Skin epidermis (tissue), 12 donors: ENCODE measurements at regions not wholly inside any gene's neighbourhood (a gene's known extent, or its start where the extent isn't known, plus 50 kb on each side); places are given as distances from the start of the nearest gene placed in this dataset.

Experiments
- H3K27ac ChIP-seq, 21 experiments: fragments of 200-600 bp; sonication (generic) in 11 of 21; one replicate each; pipeline ENCODE4 v1.5.0; 2020; ENCODE audit warnings: mild to moderate bottlenecking in 3 of 21, inconsistent platforms in 2 of 21, moderate library complexity in 2 of 21
- H3K4me3 ChIP-seq, 7 experiments: fragments of 200-600 bp; sonication (generic) in 2 of 7; one replicate each; pipeline ENCODE4 v1.5.0; 2020; ENCODE audit warnings: inconsistent platforms in 2 of 7, mild to moderate bottlenecking in 2 of 7, moderate library complexity in 1 of 7

- Histone ChIP-seq H3K4me3 (no peak overlapping the region), H3K27ac (no peak overlapping the region)
These were observed 360.6 kb downstream of the MTRR start for GRCh38 chr5:8229551-8229950.

- Histone ChIP-seq H3K4me3 (no peak overlapping the region), H3K27ac (no peak overlapping the region)
These were observed 361.9 kb downstream of the MTRR start for GRCh38 chr5:8230868-8231267.

- H3K27ac ChIP-seq, result no peak overlapping the region
- no peak overlapping the region for H3K4me3 ChIP-seq
These were observed 364.5 kb downstream of the MTRR start for GRCh38 chr5:8233479-8233878.

GRCh38 chr5:8234179-8234770, 365.3 kb downstream of the MTRR start:
- Histone ChIP-seq H3K27ac (no peak overlapping the region), H3K4me3 (no peak overlapping the region)

GRCh38 chr5:8238080-8238479, 369.1 kb downstream of the MTRR start:
- no peak overlapping the region for H3K27ac ChIP-seq

DNA sequence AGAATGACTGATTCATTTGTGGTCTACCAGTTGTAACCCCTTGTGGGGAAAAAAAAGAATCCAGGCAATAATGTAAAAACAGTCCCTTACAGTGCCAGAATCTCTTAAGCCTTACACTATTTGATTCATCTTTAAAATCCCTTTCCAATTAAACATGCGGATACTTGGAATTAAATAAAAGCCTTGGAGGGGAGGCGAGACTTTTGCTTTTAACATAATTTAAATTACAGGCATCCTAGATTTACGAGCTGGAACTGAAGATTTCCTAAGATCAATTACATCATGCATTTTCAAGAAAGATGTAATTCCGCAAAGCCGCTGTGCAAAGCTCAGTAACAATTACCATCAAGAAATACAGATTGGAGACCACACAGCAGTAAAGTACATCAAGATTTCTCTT, 370.2 kb downstream of the MTRR start:
- no peak overlapping the region for H3K4me3 ChIP-seq
- H3K27ac ChIP-seq, result no peak overlapping the region

More at GRCh38 chr5:8238080-8238479, 369.1 kb downstream of the MTRR start:
- H3K4me3 ChIP-seq, result no peak overlapping the region

GRCh38 chr5:8239646-8240045, 370.7 kb downstream of the MTRR start:
- Histone ChIP-seq H3K4me3 (no peak overlapping the region), H3K27ac (no peak overlapping the region)

GRCh38 chr5:8241076-8241475, 372.1 kb downstream of the MTRR start:
- Histone ChIP-seq H3K4me3 (no peak overlapping the region), H3K27ac (no peak overlapping the region)

DNA sequence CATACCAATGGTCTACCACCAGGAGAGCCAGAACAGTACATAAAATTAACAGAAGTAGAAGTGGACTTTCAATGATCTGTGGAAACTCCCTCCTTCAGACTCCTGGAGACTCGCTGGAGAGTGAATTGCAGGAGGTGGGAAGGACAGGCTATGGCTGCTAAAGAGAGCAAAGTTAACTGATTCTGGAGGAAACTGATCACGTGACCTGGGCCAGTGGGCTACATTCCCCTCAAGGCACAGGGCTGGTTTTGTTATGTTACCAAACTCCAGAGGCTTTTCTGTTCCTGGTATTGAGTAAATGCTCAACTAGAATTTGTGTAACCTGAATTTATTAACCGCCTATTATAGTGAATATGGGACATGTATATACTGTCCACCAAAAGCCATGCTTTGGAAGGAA, 372.6 kb downstream of the MTRR start:
- Histone ChIP-seq H3K4me3 (no peak overlapping the region), H3K27ac (no peak overlapping the region)

- Histone ChIP-seq H3K4me3 (no peak overlapping the region), H3K27ac (no peak overlapping the region)
These were observed 378.3 kb downstream of the MTRR start for GRCh38 chr5:8247049-8247899.

- Histone ChIP-seq H3K4me3 (no peak overlapping the region), H3K27ac (no peak overlapping the region)
These were observed 384.4 kb downstream of the MTRR start for GRCh38 chr5:8253376-8253775.

- H3K4me3 ChIP-seq, result no peak overlapping the region
These were observed 385.7 kb downstream of the MTRR start for GRCh38 chr5:8254674-8255073.

DNA sequence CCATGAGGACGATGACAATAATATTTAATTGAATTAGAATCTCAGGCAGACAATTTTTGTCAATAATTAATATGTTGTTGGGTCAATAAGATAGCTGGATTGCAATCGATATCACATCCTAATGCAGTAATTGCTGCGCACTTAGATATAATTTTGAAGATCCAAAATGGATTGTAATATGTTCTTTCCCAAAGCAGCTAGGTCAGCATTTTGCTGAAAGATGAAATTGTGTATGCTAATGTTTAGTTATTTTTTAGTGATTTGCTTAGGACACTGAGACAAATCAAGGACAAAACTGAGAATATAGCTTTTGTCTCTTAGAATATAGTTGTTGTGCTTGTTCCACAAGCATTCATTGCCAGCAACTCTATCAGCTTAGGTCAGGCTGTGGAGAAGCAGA, 389.9 kb downstream of the MTRR start:
- no peak overlapping the region for H3K27ac ChIP-seq
- no peak overlapping the region for H3K4me3 ChIP-seq

More at GRCh38 chr5:8254674-8255073, 385.7 kb downstream of the MTRR start:
- H3K27ac ChIP-seq, result no peak overlapping the region

DNA sequence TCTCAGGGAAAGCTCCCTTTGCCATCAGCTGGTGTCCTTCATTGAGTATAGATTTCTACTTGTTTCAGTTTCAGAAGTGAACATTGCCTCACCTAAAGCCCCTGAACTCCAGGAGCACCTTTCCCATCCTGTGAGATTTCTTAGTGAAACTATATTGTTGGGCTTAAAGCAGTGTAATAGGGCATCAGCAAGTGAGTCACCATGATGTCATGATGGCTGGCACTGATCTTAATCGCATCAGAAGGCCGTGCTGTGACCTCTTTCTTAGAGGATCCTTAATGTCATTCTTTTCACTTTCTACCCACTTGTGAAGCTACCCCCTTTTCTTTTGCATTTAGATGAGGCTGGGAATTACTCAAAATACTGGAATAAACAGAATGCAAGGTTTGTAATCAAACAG, 401.3 kb downstream of the MTRR start:
- no peak overlapping the region for H3K27ac ChIP-seq
- H3K4me3 ChIP-seq, result no peak overlapping the region

DNA sequence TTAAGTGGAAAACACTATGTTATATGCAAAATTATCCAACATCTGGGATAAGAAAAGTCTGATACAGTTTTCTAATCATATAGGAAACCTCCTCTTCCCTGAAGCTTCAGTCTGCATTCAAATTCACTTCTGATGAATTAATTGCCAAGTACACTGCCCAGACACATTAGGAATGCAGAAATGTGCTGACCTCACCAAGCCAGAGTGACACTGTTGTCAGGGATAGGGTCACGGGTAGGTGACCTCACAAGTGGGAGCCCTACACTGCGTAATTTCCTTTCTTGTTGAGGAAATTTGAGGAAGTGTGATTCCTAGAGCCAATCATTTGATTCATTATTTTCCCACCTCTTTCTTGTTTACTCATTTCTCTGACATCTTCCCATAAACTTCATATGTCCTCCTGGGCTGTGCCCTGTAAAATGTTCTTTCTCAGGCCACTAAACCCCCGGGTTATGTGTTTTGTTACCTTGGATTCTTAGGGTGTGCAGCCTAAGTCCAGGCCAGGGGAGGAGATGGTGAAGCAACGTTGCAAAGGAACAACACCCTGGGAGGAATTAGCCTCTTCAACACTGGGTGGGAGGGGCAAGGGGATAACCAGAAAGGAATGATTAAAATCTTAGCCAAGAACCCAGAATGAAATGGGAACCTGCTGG, 411.9 kb downstream of the MTRR start:
- Histone ChIP-seq H3K27ac (no peak overlapping the region), H3K4me3 (no peak overlapping the region)

GRCh38 chr5:8288334-8288733, 419.4 kb downstream of the MTRR start:
- H3K4me3 ChIP-seq, result no peak overlapping the region

DNA sequence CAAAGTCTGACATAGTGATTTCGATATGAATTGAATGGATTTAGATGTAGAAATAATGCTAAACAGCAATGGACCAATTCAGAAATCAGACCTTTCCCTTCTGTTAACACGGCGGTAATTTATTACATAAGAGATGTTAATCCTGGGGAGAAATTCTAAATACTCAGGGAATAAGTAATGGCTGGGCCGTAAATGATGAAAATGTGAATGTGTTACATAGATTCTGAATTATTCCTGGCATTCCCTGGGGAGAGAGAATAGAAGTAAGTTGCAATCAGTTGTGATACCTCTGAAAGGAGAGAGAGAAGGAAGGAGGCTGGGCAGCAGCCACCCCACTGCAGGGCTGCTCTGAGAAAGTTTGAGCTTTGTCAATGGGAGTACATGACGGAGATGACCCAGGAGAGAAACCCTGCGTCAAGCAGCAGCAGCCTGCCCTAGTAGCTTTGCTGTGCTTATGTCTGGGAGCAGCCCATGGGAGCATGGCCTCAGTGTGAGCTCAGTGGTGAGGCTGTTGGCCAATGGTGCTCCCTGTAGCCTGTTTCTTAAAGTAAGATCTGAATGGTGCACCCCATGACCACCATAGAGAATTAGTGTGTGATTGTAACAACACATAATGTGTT, 420.1 kb downstream of the MTRR start:
- Histone ChIP-seq H3K27ac (no peak overlapping the region), H3K4me3 (no peak overlapping the region)

More at GRCh38 chr5:8288334-8288733, 419.4 kb downstream of the MTRR start:
- no peak overlapping the region for H3K27ac ChIP-seq

DNA sequence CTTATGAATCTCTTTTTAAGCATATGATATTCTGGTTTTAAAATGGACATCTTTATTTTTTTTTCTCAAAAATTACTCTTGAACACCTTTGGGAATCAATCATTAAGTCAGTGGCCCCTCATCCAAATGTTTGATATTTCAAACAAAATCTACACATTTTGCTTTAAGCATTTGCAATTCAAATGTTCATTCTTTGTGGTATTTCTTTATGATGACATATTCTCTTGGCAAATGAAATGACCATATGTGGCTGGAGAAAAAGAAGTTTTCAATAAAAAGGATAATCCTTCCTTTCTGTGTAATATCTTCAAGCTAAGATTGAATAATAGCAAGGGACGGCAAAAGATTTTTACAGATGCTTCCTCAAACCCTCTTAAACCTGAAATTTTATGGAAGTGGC, 420.8 kb downstream of the MTRR start:
- Histone ChIP-seq H3K4me3 (no peak overlapping the region), H3K27ac (no peak overlapping the region)

DNA sequence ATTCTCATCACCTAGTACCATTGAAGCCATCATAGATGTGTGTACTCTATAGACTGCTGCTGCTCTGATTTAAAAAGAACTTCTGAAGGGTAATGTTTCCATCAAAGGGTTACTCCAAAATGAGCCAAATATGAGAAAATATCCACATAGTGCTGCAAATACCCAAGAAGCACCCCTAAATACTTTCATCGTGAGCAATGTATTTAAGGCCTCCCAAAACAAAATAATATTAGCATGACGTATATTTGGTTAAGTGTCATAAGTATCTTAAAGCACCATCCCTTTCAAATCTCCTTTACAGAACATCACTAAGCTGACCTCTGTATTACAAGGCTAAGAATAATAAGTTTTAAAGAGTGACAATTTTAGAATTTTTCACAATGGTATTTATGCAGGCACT, 421.8 kb downstream of the MTRR start:
- H3K4me3 ChIP-seq, result no peak overlapping the region

GRCh38 chr5:8291641-8292040, 422.7 kb downstream of the MTRR start:
- Histone ChIP-seq H3K27ac (no peak overlapping the region), H3K4me3 (no peak overlapping the region)

More for the DNA sequence above, 421.8 kb downstream of the MTRR start:
- H3K27ac ChIP-seq, result no peak overlapping the region

- Histone ChIP-seq H3K4me3 (no peak overlapping the region), H3K27ac (no peak overlapping the region)
These were observed 426.2 kb downstream of the MTRR start for GRCh38 chr5:8295141-8295540.
